Common myeloid progenitor, CD34-positive (primary cell): ENCODE measurements at regions not wholly inside any gene's neighbourhood (a gene's known extent, or its start where the extent isn't known, plus 50 kb on each side); places are given as distances from the start of the nearest gene placed in this dataset.
"Not testable (repeated sequence)": the region's sequence is repeated elsewhere in the genome, so short reads cannot be mapped to it uniquely, and the experiment has no call there.

Experiments used
- CTCF ChIA-PET: fragments of 350-600 bp; sonication (Branson Sonifier 250); formaldehyde crosslinking; loops from one replicate; lab custom pipeline; 2021; ENCODE audit warnings: antibody characterized with exemption; lab: Charles Lee
- POLR2A ChIA-PET: fragments of 350-600 bp; sonication (Branson Sonifier 250); formaldehyde crosslinking; loops from one replicate; lab custom pipeline; 2021; ENCODE audit warnings: antibody characterized with exemption; lab: Charles Lee
- DNase-seq, 3 donors: peaks; one replicate each; pipeline versions ENCODE4 v3.0.0 to v3.0.0-alpha.2; 2013
- H3K27ac ChIP-seq, 2 experiments: 1 replicate in 1 of 2; 2 replicates in 1 of 2; pipeline ENCODE4 v1.7.0; 2013; ENCODE audit warnings: inconsistent platforms in 2 of 2, low read length in 2 of 2, mild to moderate bottlenecking in 2 of 2, low read depth in 1 of 2, moderate library complexity in 1 of 2; ENCODE audit not compliant: severe bottlenecking in 2 of 2, insufficient read depth in 1 of 2, poor library complexity in 1 of 2
- H3K27me3 ChIP-seq, 5 experiments: replicated peaks in 2 of 5; 1 replicate in 3 of 5; 2 replicates in 2 of 5; pipeline versions ENCODE4 v1.6.1 to v1.7.0; 2013; ENCODE audit warnings: low read length in 4 of 5, mild to moderate bottlenecking in 2 of 5, moderate library complexity in 2 of 5, inconsistent platforms in 1 of 5; ENCODE audit not compliant: insufficient read depth in 5 of 5, control insufficient read depth in 4 of 5
- H3K36me3 ChIP-seq, 4 experiments: 1 replicate in 2 of 4; 2 replicates in 2 of 4; pipeline versions ENCODE4 v1.6.1 to v1.7.0; 2013; ENCODE audit warnings: low read length in 3 of 4, control low read depth in 1 of 4, mild to moderate bottlenecking in 1 of 4; ENCODE audit not compliant: control insufficient read depth in 4 of 4, insufficient read depth in 4 of 4
- H3K4me1 ChIP-seq, 4 experiments: 1 replicate in 3 of 4; 2 replicates in 1 of 4; pipeline versions ENCODE4 v1.6.1 to v1.7.1; 2013; ENCODE audit warnings: low read length in 3 of 4, mild to moderate bottlenecking in 3 of 4, control low read depth in 1 of 4, inconsistent platforms in 1 of 4, moderate library complexity in 1 of 4; ENCODE audit not compliant: control insufficient read depth in 4 of 4, insufficient read depth in 4 of 4; ENCODE audit errors: control extremely low read depth in 1 of 4
- H3K4me3 ChIP-seq, 7 experiments: 1 replicate in 4 of 7; 2 replicates in 3 of 7; pipeline versions ENCODE4 v1.5.1 to v1.7.0; 2013; ENCODE audit warnings: mild to moderate bottlenecking in 7 of 7, low read length in 6 of 7, moderate library complexity in 6 of 7, inconsistent platforms in 2 of 7, low read depth in 2 of 7, control low read depth in 1 of 7; ENCODE audit not compliant: insufficient read depth in 4 of 7, control insufficient read depth in 1 of 7; ENCODE audit errors: extremely low read depth in 1 of 7
- H3K9me3 ChIP-seq, 5 experiments: 1 replicate in 4 of 5; 2 replicates in 1 of 5; pipeline versions ENCODE4 v1.6.1 to v1.7.1; 2013; ENCODE audit warnings: low read length in 4 of 5, mild to moderate bottlenecking in 2 of 5, inconsistent platforms in 1 of 5, low read depth in 1 of 5, moderate library complexity in 1 of 5; ENCODE audit not compliant: control insufficient read depth in 4 of 5, insufficient read depth in 2 of 5; ENCODE audit errors: control extremely low read depth in 1 of 5
- WGBS: methylation state at CpG from one replicate; pipeline ENCODE4 v1.1.5; 2013; ENCODE audit not compliant: insufficient coverage; 5-methylcytosine and 5-hydroxymethylcytosine counted together

- ChIA-PET POLR2A (no interaction called here), CTCF (no interaction called here)
- Histone ChIP-seq H3K27me3 (no peaks in the 10 kb centered on the region), H3K27ac (no peak overlapping the region), H3K4me1 (no peaks in the 10 kb centered on the region), H3K9me3 (no peaks in the 10 kb centered on the region), H3K4me3 (no peak overlapping the region), H3K36me3 (no peaks in the 10 kb centered on the region)
- DNase-seq, result no peak
- 92% methylated on average over 2 of the region's 3 CpGs for WGBS
Measured at GRCh38 chr2:100708333-100708732, 111.6 kb upstream of the NPAS2 start.

DNA sequence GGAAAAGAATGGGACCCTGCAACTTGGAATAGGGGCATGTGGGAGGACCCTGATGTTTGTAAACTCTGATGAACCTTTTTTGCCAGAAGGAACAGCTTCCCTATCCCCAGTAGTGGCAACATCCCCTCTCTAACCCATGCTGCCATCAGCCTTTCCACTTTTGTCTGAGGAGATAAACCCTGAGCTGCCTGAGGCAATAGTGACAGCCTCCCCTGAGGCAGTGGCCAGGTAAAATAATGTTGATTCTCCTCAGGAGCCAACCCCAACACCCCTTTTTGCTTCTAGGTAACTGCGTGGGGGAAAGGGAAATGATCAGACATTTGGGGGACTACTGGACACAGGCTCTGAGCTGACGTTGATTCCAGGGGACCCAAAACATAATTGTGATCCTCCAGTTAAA is 106.8 kb upstream of the NPAS2 start:
- Histone ChIP-seq H3K4me1 (no peaks in the 10 kb centered on the region), H3K27me3 (no peaks in the 10 kb centered on the region), H3K4me3 (no peak overlapping the region), H3K27ac (no peak overlapping the region), H3K9me3 (no peaks in the 10 kb centered on the region), H3K36me3 (no peaks in the 10 kb centered on the region)
- DNase-seq, result no peak
- WGBS, result 83% methylated on average over 2 of the region's 2 CpGs
- CTCF ChIA-PET, result no interaction called here
- POLR2A ChIA-PET, result no interaction called here

DNA sequence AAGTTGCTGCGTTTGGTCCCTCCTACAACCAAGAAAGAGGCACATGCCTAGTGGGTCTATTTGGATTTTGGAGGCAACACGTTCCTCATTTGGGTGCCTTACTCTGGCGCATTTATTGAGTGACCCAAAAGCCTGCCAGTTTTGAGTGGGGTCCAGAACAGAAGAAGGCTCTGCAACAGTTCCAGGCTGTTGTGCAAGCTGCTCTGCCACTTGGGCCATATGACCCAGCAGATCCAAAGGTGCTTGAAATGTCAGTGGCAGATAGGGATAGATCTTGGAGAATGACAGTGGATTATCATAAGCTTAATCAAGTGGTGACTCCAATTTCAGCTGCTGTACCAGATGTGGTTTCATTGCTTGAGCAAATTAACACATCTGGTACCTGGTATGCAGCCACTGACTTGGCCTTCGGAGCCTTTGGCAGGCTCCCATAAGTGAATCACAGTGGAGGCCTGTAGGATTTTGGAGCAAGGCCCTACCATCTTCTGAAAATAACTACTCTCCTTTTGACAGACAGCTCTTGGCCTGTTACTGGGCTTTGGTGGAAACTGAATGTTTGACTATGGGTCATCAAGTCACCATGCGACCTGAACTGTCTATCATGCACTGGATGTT is 105.4 kb upstream of the NPAS2 start:
- H3K9me3 ChIP-seq, H3K27me3 ChIP-seq, CTCF ChIA-PET, H3K4me1 ChIP-seq, H3K36me3 ChIP-seq, H3K27ac ChIP-seq, DNase-seq, H3K4me3 ChIP-seq, POLR2A ChIA-PET: not testable (repeated sequence)
- 92% methylated on average over 4 of the region's 5 CpGs for WGBS

DNA sequence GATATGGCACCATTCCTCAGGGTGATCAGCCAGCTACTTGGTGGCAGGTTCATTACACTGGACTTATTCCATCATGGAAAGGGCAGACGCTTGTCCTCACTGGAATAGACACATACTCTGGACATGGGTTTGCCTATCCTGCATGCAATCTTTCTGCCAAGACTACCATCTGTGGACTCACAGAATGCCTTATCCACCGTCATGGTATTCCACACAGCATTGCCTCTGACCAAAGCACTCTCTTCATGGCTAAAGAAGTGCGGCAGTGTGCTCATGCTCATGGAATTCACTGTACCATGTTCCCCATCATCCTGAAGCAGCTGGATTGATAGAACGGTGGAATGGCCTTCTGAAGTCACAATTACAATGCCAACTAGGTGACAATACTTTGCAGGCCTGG is 104.1 kb upstream of the NPAS2 start:
- H3K4me3 ChIP-seq, H3K9me3 ChIP-seq, H3K4me1 ChIP-seq, CTCF ChIA-PET, H3K36me3 ChIP-seq, H3K27ac ChIP-seq, DNase-seq, H3K27me3 ChIP-seq, POLR2A ChIA-PET: not testable (repeated sequence)
- 98% methylated on average over 4 of the region's 4 CpGs for WGBS

GRCh38 chr2:100716581-100716980 is 103.4 kb upstream of the NPAS2 start:
- ChIA-PET POLR2A (no interaction called here), CTCF (no interaction called here)
- Histone ChIP-seq H3K4me3 (no peak overlapping the region), H3K4me1 (no peaks in the 10 kb centered on the region), H3K27me3 (peaks cover 0 to 7% (median 0%) of the 10 kb centered on the region in 5 experiments), H3K36me3 (no peaks in the 10 kb centered on the region), H3K9me3 (peaks cover 0 to 4% (median 0%) of the 10 kb centered on the region in 5 experiments), H3K27ac (no peak overlapping the region)
- 83% methylated on average over 1 of the region's 2 CpGs for WGBS
- DNase-seq, result no peak

DNA sequence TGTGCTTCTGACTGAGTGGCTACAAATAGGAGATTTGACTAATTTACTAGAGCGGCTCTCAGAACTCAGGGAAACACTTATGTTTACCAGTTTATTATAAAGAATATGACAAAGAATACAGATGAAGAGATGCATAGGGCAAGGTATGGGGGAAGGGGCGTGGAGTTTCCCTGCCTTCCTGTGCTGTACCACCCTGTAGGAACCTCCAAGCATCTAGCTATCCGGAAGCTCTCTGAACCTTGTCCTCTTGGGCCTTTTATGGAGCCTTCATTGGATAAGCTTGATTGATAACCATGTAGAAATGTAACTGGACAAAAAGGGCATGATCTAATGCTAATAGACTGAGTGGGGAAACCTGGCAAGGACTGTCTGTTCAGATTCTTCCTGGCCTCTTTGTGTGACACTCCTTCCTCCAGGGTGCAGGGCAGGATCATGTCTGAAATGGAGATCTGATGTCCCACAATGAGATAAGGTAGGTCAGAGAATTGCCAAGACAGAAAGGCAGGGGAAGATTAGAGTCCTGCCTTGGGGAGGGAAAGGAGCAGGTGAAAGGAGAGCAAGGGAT is 101.8 kb upstream of the NPAS2 start:
- Histone ChIP-seq H3K4me1 (no peaks in the 10 kb centered on the region), H3K27me3 (peaks cover 0 to 7% (median 0%) of the 10 kb centered on the region in 5 experiments), H3K27ac (no peak overlapping the region), H3K36me3 (no peaks in the 10 kb centered on the region), H3K9me3 (peaks cover 0 to 4% (median 0%) of the 10 kb centered on the region in 5 experiments), H3K4me3 (no peak overlapping the region)
- POLR2A ChIA-PET, result no interaction called here
- CTCF ChIA-PET, result no interaction called here
- WGBS, result 100% methylated on average over 2 of the region's 3 CpGs
- no peak for DNase-seq

DNA sequence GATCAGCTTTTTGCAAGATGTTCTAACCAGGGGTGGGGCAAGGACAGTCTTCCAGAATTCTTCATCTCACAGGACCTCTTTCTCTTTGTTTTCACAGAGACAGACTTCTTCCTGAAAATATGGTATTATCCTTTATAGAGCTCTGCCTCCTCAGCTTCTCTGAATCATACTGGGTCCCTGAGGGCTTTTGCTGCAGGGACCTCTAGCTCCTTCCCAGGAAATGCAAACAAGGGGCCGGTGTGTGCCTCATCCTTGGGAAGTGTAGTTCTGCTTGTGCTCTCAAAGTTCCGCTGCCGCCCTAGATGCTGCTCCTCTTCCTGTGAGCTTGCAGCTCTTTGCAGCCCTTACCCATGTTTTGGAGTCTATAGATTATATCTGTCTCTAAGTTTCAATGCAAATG is 99.5 kb upstream of the NPAS2 start:
- Histone ChIP-seq H3K4me3 (no peak overlapping the region), H3K4me1 (no peaks in the 10 kb centered on the region), H3K36me3 (no peaks in the 10 kb centered on the region), H3K9me3 (peaks cover 0 to 4% (median 1%) of the 10 kb centered on the region in 5 experiments), H3K27me3 (peaks cover 0 to 9% (median 0%) of the 10 kb centered on the region in 5 experiments), H3K27ac (no peak overlapping the region)
- CTCF ChIA-PET, result no interaction called here
- no peak for DNase-seq
- 81% methylated on average over 3 of the region's 3 CpGs for WGBS
- POLR2A ChIA-PET, result no interaction called here
